ENCODE measurements at regions not wholly inside any gene's neighbourhood (a gene's known extent, or its start where the extent isn't known, plus 50 kb on each side); places are given as distances from the start of the nearest gene placed in this dataset.

GRCh38 chr10:123389520-123389919 lies 235.3 kb downstream of the BUB3 start:
- no peak for ATAC-seq (ENCODE audit: low FRiP score in 2 of 2)
- TF ChIP-seq POLR2A (IDR thresholded peaks at IDR 0.05) (no peak), CTCF (IDR thresholded peaks at IDR 0.05) (no peak), POLR2AphosphoS5 (IDR thresholded peaks at IDR 0.05) (no peak), EP300 (IDR thresholded peaks at IDR 0.05) (no peak)

GRCh38 chr10:123390332-123390731 lies 236.1 kb downstream of the BUB3 start:
- WGBS, 2 donors: 92 to 95% methylated on average over 3 to 4 of the region's 4 CpGs
- H3K4me1 ChIP-seq: no peaks in the 10 kb centered on the region
- no peak overlapping the region for H3K27ac ChIP-seq
- H3K9me3 ChIP-seq: peaks cover 0 to 11% (median 3%) of the 10 kb centered on the region in 4 donors
- no peaks in the 10 kb centered on the region for H3K27me3 ChIP-seq
- TF ChIP-seq CTCF (IDR thresholded peaks at IDR 0.05): no peak
- no peak for TF ChIP-seq EP300 (IDR thresholded peaks at IDR 0.05)
- no peak for TF ChIP-seq POLR2A (IDR thresholded peaks at IDR 0.05)
- no peak for TF ChIP-seq POLR2AphosphoS5 (IDR thresholded peaks at IDR 0.05)
- ATAC-seq (ENCODE audit: low FRiP score in 2 of 2) (no peak), DNase-seq (no peak)
- no peaks in the 10 kb centered on the region for H3K36me3 ChIP-seq
- no peak overlapping the region for H3K4me3 ChIP-seq

More at GRCh38 chr10:123389520-123389919, 235.3 kb downstream of the BUB3 start:
- Histone ChIP-seq H3K4me3 (no peak overlapping the region), H3K27me3 (no peaks in the 10 kb centered on the region), H3K27ac (no peak overlapping the region), H3K4me1 (no peaks in the 10 kb centered on the region), H3K9me3 (peaks cover 0 to 12% (median 5%) of the 10 kb centered on the region in 4 donors), H3K36me3 (no peaks in the 10 kb centered on the region)
- WGBS, 2 donors: 81 to 83% methylated on average over 2 of the region's 2 CpGs
- DNase-seq: no peak

GRCh38 chr10:123390874-123391273 lies 236.7 kb downstream of the BUB3 start:
- TF ChIP-seq CTCF (IDR thresholded peaks at IDR 0.05): no peak
- no peak for TF ChIP-seq POLR2A (IDR thresholded peaks at IDR 0.05)
- TF ChIP-seq EP300 (IDR thresholded peaks at IDR 0.05): no peak
- no peak for TF ChIP-seq POLR2AphosphoS5 (IDR thresholded peaks at IDR 0.05)
- H3K27ac ChIP-seq: no peak overlapping the region
- DNase-seq (peak in 1 of 2 donors; percentile 21), ATAC-seq (ENCODE audit: low FRiP score in 2 of 2) (no peak)
- no peaks in the 10 kb centered on the region for H3K36me3 ChIP-seq
- H3K9me3 ChIP-seq: peaks cover 0 to 5% (median 0%) of the 10 kb centered on the region in 4 donors
- no peaks in the 10 kb centered on the region for H3K4me1 ChIP-seq
- WGBS, 2 donors: 81% methylated on average over 9 of the region's 9 CpGs
- H3K4me3 ChIP-seq: no peak overlapping the region
- no peaks in the 10 kb centered on the region for H3K27me3 ChIP-seq

- 70 to 72% methylated on average over 15 of the region's 15 CpGs for WGBS, 2 donors
- no peak for ATAC-seq (ENCODE audit: low FRiP score in 2 of 2)
- Histone ChIP-seq H3K27ac (no peak overlapping the region), H3K27me3 (no peaks in the 10 kb centered on the region), H3K9me3 (peaks cover 0 to 3% (median 0%) of the 10 kb centered on the region in 4 donors), H3K36me3 (no peaks in the 10 kb centered on the region), H3K4me3 (no peak overlapping the region), H3K4me1 (no peaks in the 10 kb centered on the region)
- no peak for DNase-seq
- TF ChIP-seq EP300 (IDR thresholded peaks at IDR 0.05) (no peak), POLR2AphosphoS5 (IDR thresholded peaks at IDR 0.05) (no peak), CTCF (IDR thresholded peaks at IDR 0.05) (no peak), POLR2A (IDR thresholded peaks at IDR 0.05) (no peak)
These were observed 237.2 kb downstream of the BUB3 start for GRCh38 chr10:123391275-123392028.
